NCI-H1417 treated with DMSO at 0.1 percent for 48 hours (cell line): ENCODE measurements at regions not wholly inside any gene's neighbourhood (a gene's known extent, or its start where the extent isn't known, plus 50 kb on each side); places are given as distances from the start of the nearest gene placed in this dataset.

ENCODE experiments used
- DNase-seq: peaks from one replicate; lab custom pipeline; 2025; lab: John Stamatoyannopoulos, UW

DNA sequence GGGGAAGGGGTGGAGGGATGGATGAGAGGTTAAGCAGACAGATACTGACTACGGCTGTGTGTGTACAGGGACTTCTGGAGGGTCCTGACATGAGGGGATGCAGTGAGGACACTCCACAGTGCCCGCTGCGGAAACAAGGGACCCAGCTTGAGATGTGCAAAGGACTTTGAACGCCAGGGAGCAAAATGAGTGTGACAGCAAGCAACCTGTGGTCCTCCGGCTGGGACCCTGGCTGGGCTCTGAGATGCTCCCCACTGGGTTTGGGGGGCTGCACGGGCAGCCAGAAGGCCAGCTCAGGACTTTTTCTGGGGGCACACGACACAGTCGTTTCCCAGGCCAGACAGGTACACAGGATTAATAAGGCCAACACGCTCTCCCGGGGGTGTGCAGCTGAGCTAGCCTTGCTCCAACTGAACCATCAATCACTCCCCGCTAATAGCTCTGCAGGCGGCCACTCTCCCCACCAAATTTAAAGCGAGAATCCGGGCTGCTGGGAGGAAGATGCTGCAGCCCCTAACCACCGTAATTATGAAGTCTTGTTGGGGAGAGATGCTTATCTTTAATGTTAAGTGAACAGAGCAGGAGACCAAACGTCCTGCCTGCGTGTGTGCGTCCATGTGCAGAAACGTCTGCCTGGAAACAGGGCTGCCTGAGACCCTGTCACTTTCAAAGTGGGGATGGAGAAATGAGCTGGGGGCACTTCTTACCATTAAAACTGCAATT lies 51.6 kb upstream of the DLK1 start:
- peak; percentile 71 for DNase-seq

DNA sequence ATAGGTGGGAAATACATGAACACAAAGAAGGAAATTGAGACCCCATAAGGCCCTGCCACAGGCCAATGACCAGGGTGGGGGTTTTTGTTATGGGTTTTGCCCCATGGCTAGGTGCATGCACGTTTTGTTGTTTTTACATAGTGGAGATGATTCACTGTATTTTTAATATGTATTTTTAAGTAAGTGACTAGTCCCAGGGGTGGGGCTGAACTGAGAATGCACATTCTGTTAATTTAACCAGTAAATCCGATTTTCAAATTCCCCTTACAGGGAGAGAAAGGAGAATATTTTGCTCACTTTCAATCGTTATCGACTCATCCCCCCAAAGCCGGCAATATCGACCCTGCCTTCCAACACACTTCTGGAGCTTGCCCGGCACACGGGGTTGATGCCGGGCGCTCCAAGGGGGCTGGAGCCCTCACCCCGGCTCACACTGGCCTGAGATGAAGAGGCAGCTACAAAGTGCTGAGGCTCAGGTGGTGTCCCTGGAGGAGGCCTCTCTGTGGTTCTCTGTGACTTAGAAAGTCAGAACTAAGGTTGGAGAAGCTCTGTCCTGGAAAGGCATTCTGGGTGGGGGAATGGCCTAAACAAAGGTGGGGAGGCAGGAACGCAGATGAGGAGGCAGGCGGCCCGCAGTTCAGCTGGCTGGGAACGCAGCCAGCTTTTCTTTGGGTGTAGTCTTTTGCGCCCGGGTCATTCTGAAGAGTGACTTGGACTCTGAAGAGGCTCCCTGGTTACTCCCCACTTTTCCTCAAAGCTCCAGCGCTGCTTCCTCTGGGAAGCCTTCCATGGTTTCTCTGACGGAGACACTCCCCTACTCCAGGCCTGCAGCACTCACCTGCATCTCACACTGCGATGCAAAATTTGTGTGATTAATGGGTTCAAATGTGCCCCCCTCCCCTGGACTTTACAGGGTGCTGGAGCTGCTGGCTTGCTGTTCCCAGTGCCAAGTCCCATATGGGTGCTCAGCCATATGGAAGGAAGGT lies 50.7 kb upstream of the DLK1 start:
- DNase-seq: no peak
